AG04450 (cell line): ENCODE measurements at regions not wholly inside any gene's neighbourhood (a gene's known extent, or its start where the extent isn't known, plus 50 kb on each side); places are given as distances from the start of the nearest gene placed in this dataset.
A peak's percentile ranks its signal among the peaks of the same experiment; 100 is the strongest.

Experiments used
- CTCF ChIA-PET: fragments of 300-600, 350-600 bp; formaldehyde crosslinking; extraction: SDS; loops from one replicate; lab custom pipeline; 2022; ENCODE audit warnings: antibody characterized with exemption, inconsistent platforms; lab: Charles Lee
- POLR2A ChIA-PET: fragments of 350-600 bp; formaldehyde crosslinking; extraction: SDS; loops from one replicate; lab custom pipeline; 2021; ENCODE audit warnings: antibody characterized with exemption, inconsistent platforms; lab: Yijun Ruan, JAX
- DNase-seq: peaks from one replicate; pipeline ENCODE4 v3.0.0-alpha.2; 2011; ENCODE audit warnings: low read depth, low spot score
- H3K27ac ChIP-seq: one replicate; pipeline ENCODE4 v1.5.1; 2012; ENCODE audit warnings: low read depth, low read length, control low read depth
- H3K27me3 ChIP-seq: one replicate; pipeline ENCODE4 v1.6.0; 2012; ENCODE audit warnings: low read length; ENCODE audit not compliant: control insufficient read depth, insufficient read depth
- H3K4me3 ChIP-seq: 2 replicates; pipeline ENCODE4 v1.5.1; 2011; ENCODE audit warnings: mild to moderate bottlenecking, low read depth, low read length, control low read depth
- H3K9me3 ChIP-seq: 2 replicates; pipeline ENCODE4 v1.5.1; 2012; ENCODE audit warnings: low read length; ENCODE audit not compliant: control insufficient read depth, insufficient read depth
- TF ChIP-seq, protein P1 (sequence below): IDR thresholded peaks from 2 replicates; pipeline ENCODE4 v1.5.1; 2011; ENCODE audit warnings: low read depth, low read length, control low read depth, inconsistent platforms

DNA sequence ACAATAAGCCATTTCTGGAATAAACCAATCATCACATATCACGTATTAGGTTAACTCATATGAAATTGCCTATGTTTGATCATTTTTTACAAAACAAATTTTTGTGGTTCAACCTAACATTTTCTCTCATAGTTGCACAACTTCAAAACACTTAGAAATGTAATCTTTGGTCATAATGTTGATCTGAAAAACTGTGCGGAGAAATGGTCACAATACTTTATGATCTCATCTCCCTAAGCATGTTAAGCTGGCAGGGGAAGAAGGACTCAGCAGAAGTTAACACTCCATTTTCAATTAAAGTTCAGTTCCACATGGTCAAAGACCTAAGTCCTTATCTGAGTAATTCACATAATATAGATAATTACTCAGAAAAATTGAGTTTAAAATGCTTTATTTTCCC lies 194.8 kb downstream of the CAPZA3 start:
- ChIA-PET CTCF (interaction anchor here (0.6 to 1.3 kb wide), 2 partner anchors 254 to 543 kb away, joined by 3 to 4 read pairs; no protein-coding TSS in a partner anchor), POLR2A (no interaction called here)
- Histone ChIP-seq H3K9me3 (no peaks in the 10 kb centered on the region), H3K4me3 (no peak overlapping the region), H3K27me3 (no peaks in the 10 kb centered on the region), H3K27ac (no peak overlapping the region)
- peak; percentile 15 for DNase-seq
- TF ChIP-seq, protein P1, sequence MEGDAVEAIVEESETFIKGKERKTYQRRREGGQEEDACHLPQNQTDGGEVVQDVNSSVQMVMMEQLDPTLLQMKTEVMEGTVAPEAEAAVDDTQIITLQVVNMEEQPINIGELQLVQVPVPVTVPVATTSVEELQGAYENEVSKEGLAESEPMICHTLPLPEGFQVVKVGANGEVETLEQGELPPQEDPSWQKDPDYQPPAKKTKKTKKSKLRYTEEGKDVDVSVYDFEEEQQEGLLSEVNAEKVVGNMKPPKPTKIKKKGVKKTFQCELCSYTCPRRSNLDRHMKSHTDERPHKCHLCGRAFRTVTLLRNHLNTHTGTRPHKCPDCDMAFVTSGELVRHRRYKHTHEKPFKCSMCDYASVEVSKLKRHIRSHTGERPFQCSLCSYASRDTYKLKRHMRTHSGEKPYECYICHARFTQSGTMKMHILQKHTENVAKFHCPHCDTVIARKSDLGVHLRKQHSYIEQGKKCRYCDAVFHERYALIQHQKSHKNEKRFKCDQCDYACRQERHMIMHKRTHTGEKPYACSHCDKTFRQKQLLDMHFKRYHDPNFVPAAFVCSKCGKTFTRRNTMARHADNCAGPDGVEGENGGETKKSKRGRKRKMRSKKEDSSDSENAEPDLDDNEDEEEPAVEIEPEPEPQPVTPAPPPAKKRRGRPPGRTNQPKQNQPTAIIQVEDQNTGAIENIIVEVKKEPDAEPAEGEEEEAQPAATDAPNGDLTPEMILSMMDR, result no peak

DNA sequence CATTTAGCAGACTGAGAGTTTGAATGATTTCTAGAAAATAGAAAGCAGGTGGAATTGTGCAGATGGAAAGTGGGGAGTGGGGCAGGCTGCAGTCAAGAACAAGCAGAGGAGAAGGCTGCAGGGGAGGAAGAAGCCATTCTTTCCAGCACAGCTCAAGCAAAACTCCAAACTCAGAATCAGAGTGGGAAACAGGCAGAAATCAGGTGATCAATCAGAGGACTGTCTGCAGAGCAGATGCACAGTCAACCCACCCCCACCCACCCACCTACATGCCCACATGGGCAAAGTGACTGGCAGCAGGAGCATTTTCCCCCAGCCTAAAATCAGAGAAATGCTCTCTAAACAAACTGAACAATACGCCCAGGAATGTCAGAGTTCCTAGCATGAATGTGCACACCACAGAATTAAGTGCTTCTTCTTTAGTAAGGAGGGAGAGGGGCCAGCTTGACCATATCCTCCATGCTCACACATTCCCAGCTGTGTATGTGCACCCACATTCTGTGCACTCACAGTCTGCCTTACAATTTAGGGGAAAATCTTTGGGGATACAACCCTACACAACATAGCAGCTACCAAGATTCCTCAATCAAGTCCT lies 194.1 kb upstream of the PLEKHA5 start:
- H3K4me3 ChIP-seq, result no peak overlapping the region
- CTCF ChIA-PET, result interaction anchor here (0.5 kb wide), 1 partner anchor 1433 kb away, joined by 3 read pairs; the partner anchor contains the start of gene PDE3A
- POLR2A ChIA-PET, result no interaction called here
- H3K9me3 ChIP-seq, result no peaks in the 10 kb centered on the region
- TF ChIP-seq, protein P1, result no peak
- no peaks in the 10 kb centered on the region for H3K27me3 ChIP-seq
- H3K27ac ChIP-seq, result no peak overlapping the region
- no peak for DNase-seq

DNA sequence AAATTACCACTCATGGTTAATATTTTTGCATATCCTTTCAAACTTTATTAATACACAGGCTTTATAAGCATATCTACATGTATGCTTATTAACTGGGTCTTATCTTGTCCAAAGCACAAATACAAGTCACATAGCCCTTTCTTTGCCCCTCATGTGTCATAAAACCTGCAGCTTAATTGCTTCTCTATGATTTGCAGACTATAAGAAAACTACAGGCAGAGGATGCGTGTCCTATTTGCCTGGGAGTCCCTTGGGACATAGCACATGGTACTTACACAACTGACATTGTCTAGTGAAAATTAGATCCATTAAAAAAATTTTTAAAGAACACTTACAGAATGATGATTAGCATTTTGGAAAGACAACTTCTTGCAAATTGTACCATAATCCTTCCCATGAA lies 190.5 kb upstream of the PLEKHA5 start:
- DNase-seq, result no peak
- Histone ChIP-seq H3K27me3 (no peaks in the 10 kb centered on the region), H3K4me3 (no peak overlapping the region), H3K9me3 (no peaks in the 10 kb centered on the region), H3K27ac (no peak overlapping the region)
- TF ChIP-seq, protein P1, result no peak
- POLR2A ChIA-PET, result no interaction called here
- CTCF ChIA-PET, result interaction anchor here (1.1 kb wide), 1 partner anchor 247 kb away, joined by 3 read pairs; no protein-coding TSS in a partner anchor

DNA sequence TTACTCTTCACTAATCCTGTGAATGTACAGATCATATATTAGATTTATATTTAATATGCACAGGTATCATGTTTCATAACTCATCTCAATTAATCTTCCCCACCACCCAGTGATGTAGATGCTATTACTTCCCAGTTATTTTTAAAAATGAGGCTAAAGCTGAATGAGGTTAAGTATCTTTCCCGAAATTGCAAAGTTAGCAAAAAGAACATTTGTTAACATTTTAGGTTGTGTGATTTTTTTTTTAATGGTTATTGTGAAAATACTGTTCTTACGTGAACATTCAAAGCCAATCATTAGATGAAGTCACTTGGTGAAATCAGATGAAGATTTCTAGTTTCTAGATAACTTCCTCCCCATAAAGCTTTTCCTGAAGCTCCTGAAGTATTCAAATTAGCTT lies 186.9 kb upstream of the PLEKHA5 start:
- POLR2A ChIA-PET, result no interaction called here
- TF ChIP-seq, protein P1, result no peak
- no peaks in the 10 kb centered on the region for H3K27me3 ChIP-seq
- H3K4me3 ChIP-seq, result no peak overlapping the region
- no peak for DNase-seq
- CTCF ChIA-PET, result no interaction called here
- no peaks in the 10 kb centered on the region for H3K9me3 ChIP-seq
- no peak overlapping the region for H3K27ac ChIP-seq

DNA sequence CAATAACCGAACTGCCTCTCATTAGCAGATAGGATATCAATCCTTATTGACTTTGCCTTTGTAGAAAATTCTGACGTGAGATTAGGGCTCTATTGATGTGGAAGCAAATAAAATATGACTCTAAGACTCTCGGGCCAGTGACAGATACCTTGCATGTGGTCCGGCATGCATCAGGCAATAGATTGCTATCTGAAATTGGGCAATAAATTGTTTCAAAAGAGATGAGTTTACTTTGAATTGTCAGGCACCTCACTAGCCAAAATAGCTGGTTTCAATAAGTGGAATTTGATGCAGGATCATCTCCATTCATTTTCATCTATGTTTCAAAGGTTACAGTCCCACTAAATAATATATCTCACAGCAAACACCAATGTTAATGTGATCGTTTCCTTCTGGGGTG lies 186.3 kb upstream of the PLEKHA5 start:
- Histone ChIP-seq H3K27ac (no peak overlapping the region), H3K9me3 (no peaks in the 10 kb centered on the region), H3K27me3 (no peaks in the 10 kb centered on the region), H3K4me3 (no peak overlapping the region)
- DNase-seq, result no peak
- ChIA-PET POLR2A (no interaction called here), CTCF (interaction anchor here (0.6 kb wide), 1 partner anchor 236 kb away, joined by 3 read pairs; no protein-coding TSS in a partner anchor)
- TF ChIP-seq, protein P1, result no peak
